ENCODE measurements at regions not wholly inside any gene's neighbourhood (a gene's known extent, or its start where the extent isn't known, plus 50 kb on each side); places are given as distances from the start of the nearest gene placed in this dataset.

DNA sequence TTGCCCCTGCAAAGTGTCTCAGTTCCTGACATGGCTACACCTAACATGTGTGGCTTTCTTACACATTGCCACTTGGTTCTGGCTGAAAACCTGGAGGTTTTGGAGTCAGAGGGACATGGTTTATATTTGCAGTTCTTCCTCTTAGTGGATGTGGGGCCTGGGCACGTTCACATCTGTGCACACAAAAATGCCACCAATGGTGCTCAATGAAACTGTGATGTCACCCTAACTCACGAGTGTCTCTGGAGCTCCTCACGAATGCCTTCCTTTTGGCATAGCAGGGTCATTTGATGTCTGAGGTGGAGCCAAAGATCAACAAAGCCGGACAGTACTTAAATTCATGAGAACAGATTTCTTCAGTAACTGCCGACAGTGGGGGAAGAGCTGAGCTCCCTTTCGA lies 231.7 kb upstream of the HS6ST1 start:
- Histone ChIP-seq H3K4me3 (ENCODE audit: control insufficient read depth in 2 of 3, extremely low read depth in 1 of 3, insufficient read depth in 2 of 3, low read depth in 1 of 3, low read length in 3 of 3) (no peak overlapping the region), H3K36me3 (ENCODE audit: control insufficient read depth in 2 of 2, extremely low read depth in 1 of 2, insufficient read depth in 2 of 2, low read length in 2 of 2) (no peaks in the 10 kb centered on the region), H3K27me3 (ENCODE audit: control insufficient read depth, extremely low read depth, insufficient read depth, low read length) (no peaks in the 10 kb centered on the region), H3K27ac (ENCODE audit: control insufficient read depth, insufficient read depth, low read length) (no peak overlapping the region), H3K9me1 (ENCODE audit: control insufficient read depth, extremely low read depth, insufficient read depth, low read length) (no peaks in the 10 kb centered on the region), H3K4me1 (ENCODE audit: control insufficient read depth, extremely low read depth, insufficient read depth, low read length) (no peaks in the 10 kb centered on the region), H4K20me1 (ENCODE audit: control insufficient read depth, extremely low read depth, insufficient read depth, low read length) (no peaks in the 10 kb centered on the region), H3K79me2 (ENCODE audit: control insufficient read depth, insufficient read depth, low read length) (no peaks in the 10 kb centered on the region), H2AFZ (ENCODE audit: control insufficient read depth, low read length) (no peak overlapping the region), H3K9me3 (ENCODE audit: control insufficient read depth, low read depth, low read length) (no peaks in the 10 kb centered on the region), H3K4me2 (ENCODE audit: control insufficient read depth, extremely low read depth, insufficient read depth, low read depth, low read length) (no peak overlapping the region), H3K9ac (ENCODE audit: control insufficient read depth, extremely low read depth, insufficient read depth, low read length) (no peak overlapping the region)
- DNase-seq (ENCODE audit: low read depth, low spot score), result no peak
- dilution Hi-C loops (cut with MboI; ENCODE audit: extremely low pct_ligation_motif_present, low sequenced_read_pairs), result no loop called here
- no peak for TF ChIP-seq EZH2 (IDR thresholded peaks at IDR 0.05; ENCODE audit: low read length)
- TF ChIP-seq, protein P1, sequence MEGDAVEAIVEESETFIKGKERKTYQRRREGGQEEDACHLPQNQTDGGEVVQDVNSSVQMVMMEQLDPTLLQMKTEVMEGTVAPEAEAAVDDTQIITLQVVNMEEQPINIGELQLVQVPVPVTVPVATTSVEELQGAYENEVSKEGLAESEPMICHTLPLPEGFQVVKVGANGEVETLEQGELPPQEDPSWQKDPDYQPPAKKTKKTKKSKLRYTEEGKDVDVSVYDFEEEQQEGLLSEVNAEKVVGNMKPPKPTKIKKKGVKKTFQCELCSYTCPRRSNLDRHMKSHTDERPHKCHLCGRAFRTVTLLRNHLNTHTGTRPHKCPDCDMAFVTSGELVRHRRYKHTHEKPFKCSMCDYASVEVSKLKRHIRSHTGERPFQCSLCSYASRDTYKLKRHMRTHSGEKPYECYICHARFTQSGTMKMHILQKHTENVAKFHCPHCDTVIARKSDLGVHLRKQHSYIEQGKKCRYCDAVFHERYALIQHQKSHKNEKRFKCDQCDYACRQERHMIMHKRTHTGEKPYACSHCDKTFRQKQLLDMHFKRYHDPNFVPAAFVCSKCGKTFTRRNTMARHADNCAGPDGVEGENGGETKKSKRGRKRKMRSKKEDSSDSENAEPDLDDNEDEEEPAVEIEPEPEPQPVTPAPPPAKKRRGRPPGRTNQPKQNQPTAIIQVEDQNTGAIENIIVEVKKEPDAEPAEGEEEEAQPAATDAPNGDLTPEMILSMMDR (optimal IDR thresholded peaks at IDR 0.05 in 1 of 3, IDR thresholded peaks at IDR 0.05 in 1 of 3, conservative IDR thresholded peaks at IDR 0.05 in 1 of 3; ENCODE audit: extremely low read depth in 1 of 3, insufficient read depth in 2 of 3, low read length in 3 of 3), result no peak
- FAIRE-seq, result no peak

DNA sequence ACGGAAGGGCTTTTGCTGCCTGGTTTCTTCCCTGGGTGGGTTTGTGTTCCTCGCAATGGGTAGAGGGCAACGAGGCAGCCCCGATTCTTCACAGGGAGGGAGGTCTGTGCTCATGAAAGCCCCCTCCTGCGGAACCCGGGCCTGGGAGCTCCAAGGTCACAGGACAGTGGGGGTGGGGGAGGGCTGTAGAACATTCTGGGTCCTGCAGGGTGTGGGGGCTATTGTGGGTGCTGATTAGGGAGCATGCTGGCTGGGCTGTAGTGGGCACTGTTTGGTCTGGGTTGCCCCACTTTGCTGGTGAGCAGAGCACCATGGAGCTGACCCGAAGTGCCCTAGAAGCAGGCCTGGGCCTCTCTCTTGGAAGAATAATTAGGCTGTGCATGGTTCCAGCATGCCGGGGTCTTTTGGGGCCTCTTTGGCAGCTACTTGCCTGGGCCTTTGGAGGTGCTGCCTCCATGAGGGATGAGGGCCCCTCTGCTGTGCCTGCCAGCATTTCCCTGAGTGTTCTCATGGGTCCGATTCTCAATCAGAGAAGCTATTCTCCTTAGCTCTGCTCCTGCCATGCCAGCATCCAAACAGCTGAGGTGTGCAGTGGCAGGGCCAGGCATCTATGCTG lies 232.2 kb upstream of the HS6ST1 start:
- TF ChIP-seq, protein P1 (optimal IDR thresholded peaks at IDR 0.05 in 1 of 3, IDR thresholded peaks at IDR 0.05 in 1 of 3, conservative IDR thresholded peaks at IDR 0.05 in 1 of 3; ENCODE audit: extremely low read depth in 1 of 3, insufficient read depth in 2 of 3, low read length in 3 of 3), result no peak
- no peak for TF ChIP-seq EZH2 (IDR thresholded peaks at IDR 0.05; ENCODE audit: low read length)
- H2AFZ ChIP-seq (ENCODE audit: control insufficient read depth, low read length), result no peak overlapping the region
- FAIRE-seq (no peak), DNase-seq (ENCODE audit: low read depth, low spot score) (no peak)
- H3K36me3 ChIP-seq (ENCODE audit: control insufficient read depth in 2 of 2, extremely low read depth in 1 of 2, insufficient read depth in 2 of 2, low read length in 2 of 2), result no peaks in the 10 kb centered on the region
- dilution Hi-C loops (cut with MboI; ENCODE audit: extremely low pct_ligation_motif_present, low sequenced_read_pairs), result no loop called here
- no peaks in the 10 kb centered on the region for H3K27me3 ChIP-seq (ENCODE audit: control insufficient read depth, extremely low read depth, insufficient read depth, low read length)
- H3K9me3 ChIP-seq (ENCODE audit: control insufficient read depth, low read depth, low read length), result no peaks in the 10 kb centered on the region
- H4K20me1 ChIP-seq (ENCODE audit: control insufficient read depth, extremely low read depth, insufficient read depth, low read length), result no peaks in the 10 kb centered on the region
- no peak overlapping the region for H3K27ac ChIP-seq (ENCODE audit: control insufficient read depth, insufficient read depth, low read length)
- H3K9me1 ChIP-seq (ENCODE audit: control insufficient read depth, extremely low read depth, insufficient read depth, low read length), result no peaks in the 10 kb centered on the region
- no peaks in the 10 kb centered on the region for H3K79me2 ChIP-seq (ENCODE audit: control insufficient read depth, insufficient read depth, low read length)
- no peak overlapping the region for H3K9ac ChIP-seq (ENCODE audit: control insufficient read depth, extremely low read depth, insufficient read depth, low read length)
- no peaks in the 10 kb centered on the region for H3K4me1 ChIP-seq (ENCODE audit: control insufficient read depth, extremely low read depth, insufficient read depth, low read length)
- no peak overlapping the region for H3K4me2 ChIP-seq (ENCODE audit: control insufficient read depth, extremely low read depth, insufficient read depth, low read depth, low read length)
- no peak overlapping the region for H3K4me3 ChIP-seq (ENCODE audit: control insufficient read depth in 2 of 3, extremely low read depth in 1 of 3, insufficient read depth in 2 of 3, low read depth in 1 of 3, low read length in 3 of 3)
